GM20431 (cell line): ENCODE measurements at regions not wholly inside any gene's neighbourhood (a gene's known extent, or its start where the extent isn't known, plus 50 kb on each side); places are given as distances from the start of the nearest gene placed in this dataset.
"Not testable (repeated sequence)": the region's sequence is repeated elsewhere in the genome, so short reads cannot be mapped to it uniquely, and the experiment has no call there.

Experiments used
- in situ Hi-C: fragments of 300-500 bp; cut with MseI, MboI; formaldehyde crosslinking; loops from one replicate; pipeline ENCODE4 v1.15.0; 2020; ENCODE audit warnings: low sequenced_read_pairs; ENCODE audit not compliant: unreplicated experiment

DNA sequence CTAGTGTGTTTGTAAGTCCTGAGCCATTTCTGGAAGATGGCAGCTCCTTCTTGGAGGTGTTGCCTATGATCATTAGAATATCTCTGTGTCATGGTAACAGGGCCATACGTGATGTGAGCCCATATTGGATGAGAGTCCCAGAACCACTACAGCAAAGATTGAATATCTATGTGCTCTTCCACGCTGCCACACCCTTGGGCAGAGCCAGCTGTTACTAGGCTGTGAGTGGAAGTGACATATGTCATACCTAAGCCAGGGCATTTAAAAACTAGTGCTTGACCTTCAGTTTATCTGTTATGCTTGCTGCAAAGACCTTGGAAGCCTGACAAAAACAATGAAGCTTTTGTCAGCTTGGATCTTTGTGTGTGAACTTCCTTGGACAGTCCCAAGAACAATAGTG is 495.1 kb upstream of the CCDC196 start:
- in situ Hi-C loops, result no loop called here

DNA sequence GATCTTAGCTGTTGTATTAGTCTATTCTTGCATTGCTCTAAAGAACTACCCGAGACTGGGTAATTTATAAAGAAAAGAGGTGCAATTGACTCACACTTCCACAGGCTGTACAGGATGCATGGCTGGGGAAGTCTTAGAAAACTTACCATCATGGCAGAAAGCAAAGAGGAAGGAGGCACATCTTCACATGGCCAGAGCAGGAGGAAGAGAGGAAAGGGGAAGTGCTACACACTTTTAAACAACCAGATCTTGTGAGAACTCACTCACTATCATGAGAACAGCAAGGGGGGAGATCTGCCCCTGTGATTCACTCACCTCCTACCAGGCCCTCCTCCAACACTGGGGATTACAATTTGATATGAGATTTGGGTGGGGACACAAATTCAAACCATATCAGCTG is 494.2 kb upstream of the CCDC196 start:
- in situ Hi-C loops, result not testable (repeated sequence)

DNA sequence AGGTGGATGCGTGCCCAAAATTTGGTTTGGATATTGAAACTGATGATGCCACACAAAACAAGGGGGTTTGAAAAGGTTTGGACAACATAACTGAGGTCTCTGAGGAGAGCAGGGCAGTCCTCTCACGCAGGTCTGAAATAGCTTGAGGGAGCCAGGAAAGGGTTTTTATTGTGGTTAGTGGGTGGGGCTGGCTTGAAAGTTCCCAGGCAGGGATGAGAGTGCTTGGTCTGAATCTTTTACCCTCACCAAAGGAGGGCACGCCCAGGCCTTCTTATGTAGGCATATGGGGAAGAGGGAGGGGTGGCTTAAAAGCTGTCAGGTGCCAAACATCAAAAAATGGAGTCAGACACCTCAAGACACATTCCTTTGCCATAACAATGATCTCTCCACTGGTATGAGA is 493.1 kb upstream of the CCDC196 start:
- in situ Hi-C loops, result no loop called here

DNA sequence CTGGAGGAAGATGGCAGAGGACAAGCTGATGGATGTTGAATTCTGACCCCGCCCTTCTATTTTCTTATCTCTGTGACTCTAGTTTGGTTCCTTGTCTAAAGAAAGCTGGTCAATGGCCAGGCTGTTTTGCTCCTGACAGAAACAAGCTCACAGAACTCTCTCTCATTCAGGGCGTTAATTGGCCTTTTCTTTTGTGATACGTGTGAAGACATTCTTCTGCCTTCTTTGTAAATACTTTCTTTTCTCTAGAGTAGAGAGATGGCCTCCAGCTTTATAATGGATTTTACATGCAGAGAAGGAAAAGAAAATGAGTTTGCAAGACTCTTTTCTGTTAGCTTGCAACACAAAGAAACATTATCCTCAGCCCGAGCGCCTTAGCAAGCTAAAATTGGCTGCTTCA is 492.2 kb upstream of the CCDC196 start:
- in situ Hi-C loops, result no loop called here

DNA sequence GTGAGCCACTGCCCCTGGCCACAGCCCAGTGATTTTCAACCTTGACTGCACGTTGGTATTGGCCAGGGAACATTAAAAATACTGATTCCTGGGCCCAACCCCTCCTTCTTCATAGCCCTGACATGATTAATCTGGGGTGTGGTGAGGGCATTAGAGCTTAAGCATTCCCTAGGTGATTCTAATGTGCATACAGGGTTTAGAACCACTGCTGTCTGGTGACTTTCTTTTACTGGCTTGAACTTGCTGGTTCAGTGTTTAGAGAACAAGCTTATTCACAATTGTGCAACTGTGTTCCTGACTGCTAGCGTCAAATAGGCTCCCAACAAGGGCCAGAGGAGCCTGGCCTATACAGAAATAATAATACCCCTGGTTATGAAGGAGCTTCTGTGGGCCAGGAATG is 488.8 kb upstream of the CCDC196 start:
- in situ Hi-C loops, result no loop called here

DNA sequence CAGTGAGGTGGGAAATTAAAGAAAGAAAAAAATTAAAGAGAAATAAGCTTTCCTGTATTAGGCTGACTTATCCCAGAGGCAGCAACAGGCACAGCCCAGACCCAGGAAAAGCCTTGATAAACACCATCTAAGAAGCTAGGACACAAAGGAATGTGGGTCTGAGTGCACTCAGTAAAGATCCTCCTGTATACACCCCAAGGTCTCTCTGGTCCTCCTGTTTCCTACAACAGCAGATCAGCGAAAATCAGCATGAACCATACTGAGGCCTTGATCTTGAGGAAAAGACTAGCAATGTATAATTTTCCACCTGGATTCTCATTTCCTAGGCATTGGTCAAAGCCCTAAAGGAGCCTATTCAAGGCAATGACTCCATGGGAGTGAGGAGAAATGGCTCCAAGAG is 486.3 kb upstream of the CCDC196 start:
- in situ Hi-C loops, result no loop called here

DNA sequence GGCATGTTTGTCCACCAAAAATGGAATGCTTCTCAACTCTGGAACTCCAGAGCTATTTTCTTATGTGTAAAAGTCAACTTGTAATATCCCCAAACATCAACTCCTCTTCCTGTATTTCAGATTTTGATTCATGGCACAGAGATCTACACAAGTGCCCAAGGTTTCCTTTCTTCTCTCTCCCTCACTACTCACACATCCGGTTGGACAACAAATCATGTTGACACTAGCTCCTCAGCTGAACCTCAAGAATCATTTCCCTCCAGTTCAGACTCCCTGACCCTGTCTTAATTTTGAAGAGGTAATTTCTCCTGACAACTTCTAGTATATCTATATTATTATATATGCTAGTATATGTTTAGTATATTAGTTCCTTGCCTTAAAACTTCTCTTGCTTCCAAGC is 485.4 kb upstream of the CCDC196 start:
- in situ Hi-C loops, result no loop called here

DNA sequence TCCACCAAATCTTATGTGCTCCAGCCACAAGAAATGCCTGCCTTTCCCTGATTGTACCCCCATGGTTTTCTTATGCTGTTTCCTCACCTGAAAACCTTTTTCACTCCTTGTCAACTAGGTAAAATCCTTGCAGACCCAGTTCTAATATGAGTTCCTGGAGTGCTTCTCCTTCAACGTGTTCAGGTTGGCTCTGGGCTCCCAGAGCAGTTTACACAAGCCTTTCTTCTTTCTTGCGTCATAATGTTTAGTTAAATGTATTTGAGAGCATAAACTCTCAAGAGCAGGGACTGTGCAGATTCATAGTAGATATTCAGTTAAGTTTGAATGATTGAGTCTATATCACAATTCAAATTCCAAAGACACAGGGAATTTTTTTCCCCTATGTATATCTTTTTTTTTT is 484.8 kb upstream of the CCDC196 start:
- in situ Hi-C loops, result no loop called here

DNA sequence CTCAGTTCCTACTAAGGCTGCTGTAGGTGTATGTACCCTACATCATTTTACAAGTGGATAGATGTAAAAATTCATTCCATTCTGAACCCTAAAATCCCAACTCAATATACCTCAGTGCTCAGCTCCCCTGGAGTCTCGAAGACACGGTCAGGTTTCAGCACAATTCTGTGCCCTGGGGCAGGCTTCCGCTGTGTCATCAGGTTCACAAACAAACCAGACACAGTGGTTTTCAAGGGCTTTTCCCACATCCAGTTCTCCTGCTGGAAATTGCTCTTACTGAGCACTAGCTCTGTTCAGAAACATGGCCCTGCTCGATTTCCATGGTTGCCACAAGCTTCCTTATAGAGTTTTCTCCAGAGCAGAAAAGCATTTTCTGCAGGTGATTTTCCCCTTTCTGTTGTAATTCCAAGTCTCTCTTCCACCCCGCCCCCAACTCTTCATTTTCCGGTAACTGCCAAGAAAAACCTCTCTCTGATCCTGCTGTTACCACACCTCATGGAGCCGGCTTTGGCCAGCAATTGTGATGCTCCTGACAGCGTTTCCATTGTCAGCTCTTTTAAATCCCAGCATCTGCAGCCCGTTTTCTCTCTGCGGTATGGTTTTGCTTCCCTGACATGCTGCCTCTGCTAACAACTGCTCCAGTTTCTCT is 483.0 kb upstream of the CCDC196 start:
- in situ Hi-C loops, result no loop called here

DNA sequence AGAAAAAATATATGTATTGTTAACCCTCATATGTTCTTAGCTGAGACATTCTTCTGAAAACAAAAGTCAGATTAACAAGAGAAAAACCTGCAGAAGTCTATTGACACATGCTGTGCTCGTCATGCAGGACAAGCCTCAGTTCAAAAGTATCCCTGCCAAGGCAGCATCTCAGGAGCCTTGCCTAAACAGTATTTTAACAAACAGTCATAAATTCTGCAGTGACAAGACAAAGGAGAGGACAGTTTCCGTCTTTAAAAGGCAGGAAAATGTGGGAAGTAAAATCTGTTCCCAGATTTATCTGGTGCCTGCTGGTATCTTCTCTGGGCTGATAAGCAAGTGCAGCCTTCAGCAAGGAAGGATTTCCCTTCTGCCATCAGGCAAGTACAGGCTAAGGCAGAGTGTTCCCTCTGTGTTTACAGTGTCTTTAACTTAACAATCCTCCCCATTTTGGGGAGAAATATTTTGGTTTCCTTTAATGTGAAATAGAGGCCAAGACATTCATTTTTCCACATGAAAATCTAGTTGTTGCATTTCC is 480.2 kb upstream of the CCDC196 start:
- in situ Hi-C loops, result no loop called here

DNA sequence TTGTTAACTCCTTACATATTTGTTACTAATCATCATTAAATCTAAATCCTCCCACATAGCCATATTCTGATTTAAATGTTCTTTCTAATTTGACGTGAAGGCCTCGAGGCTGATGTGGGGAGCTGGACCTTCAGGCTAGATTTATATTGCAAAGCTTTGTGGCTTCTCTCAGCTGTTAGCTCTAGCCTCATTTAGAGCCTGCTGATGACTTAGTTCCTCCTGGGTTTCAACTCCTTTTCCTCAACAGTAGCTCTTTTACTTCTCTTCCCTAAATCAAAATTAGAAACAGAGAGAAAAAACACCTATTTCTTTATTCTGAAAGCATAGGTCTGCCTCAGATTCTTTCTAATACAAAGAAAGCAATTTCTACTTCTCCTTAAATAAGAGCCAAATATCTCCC is 477.5 kb upstream of the CCDC196 start:
- in situ Hi-C loops, result no loop called here

DNA sequence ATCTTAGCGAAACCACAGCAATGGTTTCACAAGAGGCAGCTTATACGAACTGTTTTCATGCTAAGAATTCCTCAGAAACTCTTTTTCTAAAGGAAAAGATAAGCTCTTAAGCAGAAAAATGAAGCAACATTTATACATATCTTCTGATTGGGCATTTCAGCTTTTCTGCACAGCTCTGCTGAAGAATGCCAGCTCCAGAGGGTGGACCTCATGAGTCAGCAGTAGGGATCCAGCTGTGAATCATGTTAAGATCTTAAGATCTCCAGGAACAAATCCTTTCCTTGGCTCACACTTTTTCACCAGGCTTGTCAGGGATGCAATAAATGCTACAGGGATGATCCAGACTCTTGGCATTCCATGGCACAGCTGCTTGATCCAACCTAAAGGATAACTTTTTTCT is 477.1 kb upstream of the CCDC196 start:
- in situ Hi-C loops, result no loop called here

DNA sequence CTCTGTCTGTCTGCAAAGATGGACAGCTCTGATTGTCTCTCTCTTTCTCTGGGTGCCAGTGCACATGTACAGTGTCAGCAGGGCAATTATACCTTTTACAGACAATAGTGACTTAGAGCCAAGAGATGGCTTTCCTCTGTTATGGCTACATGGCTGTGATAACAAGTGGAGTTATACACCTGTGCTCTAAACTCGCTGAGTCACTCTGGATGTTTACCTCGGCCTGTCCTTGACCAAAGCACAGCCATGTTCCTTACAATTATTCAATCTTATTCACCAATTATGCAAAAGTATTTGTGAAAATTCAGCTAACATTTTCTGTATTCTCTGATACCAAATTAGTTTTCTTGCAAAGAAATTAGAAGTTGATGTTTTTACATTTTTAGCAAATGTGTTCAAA is 475.5 kb upstream of the CCDC196 start:
- in situ Hi-C loops, result no loop called here

DNA sequence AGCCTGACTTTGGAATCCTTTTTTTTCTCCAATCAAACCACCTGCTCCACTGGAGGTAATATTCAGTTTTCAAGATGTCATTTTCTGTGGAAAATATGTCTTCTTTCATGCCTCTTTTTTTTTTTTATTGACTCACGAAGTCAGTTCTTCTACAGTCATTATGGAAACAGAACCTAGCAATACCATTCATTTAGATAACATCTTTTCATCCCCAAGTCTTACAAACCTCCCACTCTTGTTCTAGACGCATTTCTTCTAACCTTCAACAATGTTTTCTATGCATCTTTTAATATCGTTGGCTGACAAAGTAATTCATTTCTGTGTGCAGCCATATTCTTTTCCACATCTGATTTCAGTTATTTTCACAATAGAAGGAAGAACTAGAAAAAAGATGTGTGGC is 474.3 kb upstream of the CCDC196 start:
- in situ Hi-C loops, result no loop called here

DNA sequence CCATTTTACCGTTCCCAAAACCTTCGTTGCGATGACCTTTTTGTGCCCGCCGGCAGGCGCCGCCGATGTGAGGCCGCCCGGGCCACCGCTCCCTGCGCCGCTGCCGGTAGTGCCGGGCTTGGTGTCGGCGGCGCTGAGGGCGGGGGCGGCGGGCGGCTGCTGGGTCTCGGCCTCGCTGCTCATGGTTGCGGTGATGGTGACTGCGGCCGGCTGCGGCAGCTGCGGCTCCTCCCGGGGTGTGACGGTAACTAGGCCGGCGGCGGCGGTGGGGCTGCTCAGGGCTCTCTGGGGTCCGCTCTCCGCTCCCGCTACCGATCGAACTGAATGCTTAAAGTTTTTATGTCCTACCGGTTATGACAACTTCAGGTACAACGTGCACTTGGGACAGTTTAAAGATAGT is 472.6 kb upstream of the CCDC196 start:
- in situ Hi-C loops, result not testable (repeated sequence)

DNA sequence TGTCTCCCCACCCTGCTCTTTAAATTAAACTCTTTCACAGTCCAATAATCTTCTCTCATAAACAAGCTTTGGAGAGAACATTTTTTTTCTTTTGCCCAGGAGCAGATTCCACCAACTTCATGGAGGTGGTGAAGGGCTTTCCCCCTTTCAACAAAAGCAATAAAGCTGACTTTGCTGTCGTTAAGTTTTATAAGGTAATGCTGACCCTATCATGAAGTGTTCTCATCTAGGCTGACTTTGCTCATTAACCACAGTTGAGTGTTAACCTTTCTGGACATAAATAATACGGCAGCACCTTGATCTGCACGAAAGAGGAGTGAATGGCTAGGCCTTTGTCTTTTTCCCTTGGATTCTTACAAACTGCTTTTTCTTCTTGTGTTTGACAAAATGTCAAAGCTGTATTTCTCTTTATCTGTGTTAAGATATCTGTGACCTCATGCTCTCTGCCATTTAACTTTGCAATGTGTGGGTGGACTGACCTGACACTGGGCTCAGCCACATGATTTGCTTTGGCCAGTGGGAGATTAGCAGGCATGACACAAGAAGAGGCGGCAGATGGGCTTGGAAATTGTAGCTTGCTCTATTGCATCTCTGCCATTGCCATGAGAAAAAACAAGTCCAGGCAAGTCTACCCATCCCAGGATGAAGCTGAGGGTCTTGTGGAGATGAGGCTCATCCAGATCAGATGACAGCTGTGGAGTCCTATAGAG is 470.9 kb upstream of the CCDC196 start:
- in situ Hi-C loops, result no loop called here

DNA sequence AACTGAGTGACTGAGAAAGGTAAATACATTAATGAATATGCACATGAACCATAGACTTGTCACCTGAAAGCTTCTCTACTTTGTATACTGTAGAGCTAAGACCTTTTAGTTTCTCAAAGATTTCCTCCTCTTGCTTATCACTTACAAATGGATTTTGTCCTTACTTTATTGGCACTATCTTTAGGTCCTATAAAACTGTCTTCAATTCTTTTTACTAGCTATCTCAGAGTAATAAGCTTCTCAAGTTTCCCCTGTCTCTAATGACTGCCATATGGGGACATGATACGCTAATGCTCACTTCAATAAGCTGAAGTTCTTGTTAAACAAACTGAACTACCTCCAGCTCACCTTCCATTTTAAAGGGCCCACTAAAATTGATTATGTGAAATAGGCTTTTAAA is 468.2 kb upstream of the CCDC196 start:
- in situ Hi-C loops, result no loop called here

DNA sequence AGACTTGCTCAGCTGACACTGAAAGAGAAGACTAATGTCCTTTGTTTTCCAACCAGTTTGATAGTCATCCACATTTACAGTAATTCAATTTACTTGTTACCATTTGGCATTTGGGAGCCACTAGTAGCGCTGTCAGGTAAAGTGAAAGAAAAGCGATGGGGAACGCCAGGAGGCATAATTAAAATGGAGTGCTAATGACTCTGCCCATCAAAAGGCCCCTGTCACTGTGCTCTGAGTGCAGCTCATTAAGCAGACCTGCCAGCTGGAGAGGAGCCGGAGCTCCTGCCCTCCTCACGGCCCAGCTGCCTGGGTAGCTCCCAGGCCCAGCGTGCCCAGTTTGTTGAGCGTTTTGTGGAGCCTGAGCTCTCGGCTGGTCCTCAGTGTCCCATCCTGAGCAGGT is 463.6 kb upstream of the CCDC196 start:
- in situ Hi-C loops, result no loop called here

DNA sequence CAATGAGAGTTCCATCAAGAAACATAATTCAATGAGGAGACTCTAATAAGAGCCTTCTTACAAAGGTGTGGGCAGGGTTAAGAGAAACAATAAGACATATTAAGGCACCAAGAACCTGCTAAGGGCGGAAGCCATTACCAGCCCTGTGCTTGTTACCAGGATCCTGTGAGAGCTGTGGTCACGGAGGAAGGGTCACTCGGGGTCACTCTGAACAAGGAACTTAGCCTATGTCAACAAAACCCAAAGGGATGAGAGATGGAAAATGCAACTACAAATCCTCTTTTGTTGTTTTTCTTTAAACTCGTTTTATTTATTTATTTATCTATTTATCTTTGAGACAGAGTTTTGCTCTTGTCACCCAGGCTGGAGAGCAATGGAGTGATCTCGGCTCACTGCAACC is 460.4 kb upstream of the CCDC196 start:
- in situ Hi-C loops, result no loop called here

DNA sequence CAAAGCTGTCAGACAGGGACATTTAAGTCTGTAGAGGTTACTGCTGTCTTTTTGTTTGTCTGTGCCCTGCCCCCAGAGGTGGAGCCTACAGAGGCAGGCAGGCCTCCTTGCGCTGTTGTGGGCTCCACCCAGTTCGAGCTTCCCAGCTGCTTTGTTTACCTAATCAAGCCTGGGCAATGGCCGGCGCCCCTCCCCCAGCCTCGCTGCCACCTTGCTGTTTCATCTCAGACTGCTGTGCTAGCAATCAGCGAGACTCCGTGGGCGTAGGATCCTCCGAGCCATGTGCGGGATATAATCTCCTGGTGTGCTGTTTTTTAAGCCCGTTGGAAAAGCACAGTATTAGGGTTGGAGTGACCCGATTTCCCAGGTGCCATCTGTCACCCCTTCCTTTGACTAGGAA is 454.2 kb upstream of the CCDC196 start:
- in situ Hi-C loops, result not testable (repeated sequence)

DNA sequence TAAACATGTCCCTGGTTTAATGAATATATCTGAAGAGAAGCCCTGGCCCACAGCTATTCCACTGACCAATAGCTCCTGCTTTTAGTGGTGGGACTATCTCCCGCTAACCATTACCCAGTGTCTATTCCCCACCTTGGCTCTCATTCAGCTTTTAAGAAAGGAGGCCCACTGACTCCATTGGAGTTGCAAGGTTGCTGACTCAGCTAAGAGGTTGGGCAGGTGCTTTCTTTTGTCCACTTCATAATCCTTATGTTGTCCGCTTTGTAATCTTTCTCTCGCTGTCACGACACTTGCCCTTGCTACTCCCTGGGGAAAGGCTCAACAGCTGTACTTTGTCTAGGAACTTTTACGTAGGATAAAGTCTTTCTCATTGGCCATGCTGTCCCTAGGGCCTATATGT is 453.4 kb upstream of the CCDC196 start:
- in situ Hi-C loops, result no loop called here

DNA sequence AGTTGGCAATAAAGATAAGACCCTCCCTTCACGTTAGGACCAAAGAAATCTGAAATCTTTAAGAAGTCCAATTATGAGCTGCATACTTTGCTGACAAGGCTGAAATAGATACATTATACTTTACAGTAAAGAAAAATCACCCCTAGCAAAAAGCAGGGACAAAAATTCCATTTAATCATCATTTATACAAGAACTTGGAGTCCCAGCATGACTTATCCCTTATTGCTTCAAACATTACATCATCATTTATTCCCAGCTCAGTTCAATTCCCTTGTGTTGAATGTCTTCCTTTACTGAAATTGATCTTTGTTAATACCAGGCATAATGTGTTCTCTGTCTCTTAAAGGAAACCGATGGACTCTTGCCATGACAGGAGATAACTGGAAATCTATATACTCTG is 449.6 kb upstream of the CCDC196 start:
- in situ Hi-C loops, result no loop called here
